Hippocampal formation (tissue), 2 donors: ENCODE measurements at regions not wholly inside any gene's neighbourhood (a gene's known extent, or its start where the extent isn't known, plus 50 kb on each side); places are given as distances from the start of the nearest gene placed in this dataset.
A peak's percentile ranks its signal among the peaks of the same experiment; 100 is the strongest.
"Not testable (repeated sequence)": the region's sequence is repeated elsewhere in the genome, so short reads cannot be mapped to it uniquely, and the experiment has no call there.

ENCODE experiments used
- DNase-seq, 2 donors: peaks; one replicate each; lab custom pipeline; 2025; lab: John Stamatoyannopoulos, UW

- DNase-seq = no peak
These were observed 52.5 kb upstream of the WDFY3 start for GRCh38 chr4:85018983-85019382.

GRCh38 chr4:85019411-85019810 is 52.9 kb upstream of the WDFY3 start:
- DNase-seq = no peak

- DNase-seq = no peak
These were observed 58.2 kb upstream of the WDFY3 start for GRCh38 chr4:85024671-85025070.

GRCh38 chr4:85028910-85029309 is 62.4 kb upstream of the WDFY3 start:
- no peak for DNase-seq

- no peak for DNase-seq
These were observed 63.0 kb upstream of the WDFY3 start for GRCh38 chr4:85029453-85029852.

- no peak for DNase-seq
These were observed 63.7 kb upstream of the WDFY3 start for GRCh38 chr4:85030156-85030555.

GRCh38 chr4:85033838-85034237 is 67.3 kb upstream of the WDFY3 start:
- DNase-seq = not testable (repeated sequence)

GRCh38 chr4:85039526-85039925 is 73.0 kb upstream of the WDFY3 start:
- no peak for DNase-seq

GRCh38 chr4:85043812-85044496 is 77.5 kb upstream of the WDFY3 start:
- not testable (repeated sequence) for DNase-seq

GRCh38 chr4:85050736-85051135 is 84.2 kb upstream of the WDFY3 start:
- no peak for DNase-seq

GRCh38 chr4:85051526-85051925 is 85.0 kb upstream of the WDFY3 start:
- no peak for DNase-seq

- DNase-seq = not testable (repeated sequence)
These were observed 88.4 kb upstream of the WDFY3 start for GRCh38 chr4:85054925-85055324.

GRCh38 chr4:85058551-85058950 is 92.1 kb upstream of the WDFY3 start:
- DNase-seq = no peak

- DNase-seq = no peak
These were observed 95.5 kb upstream of the WDFY3 start for GRCh38 chr4:85061974-85062373.

GRCh38 chr4:85062466-85062865 is 96.0 kb upstream of the WDFY3 start:
- no peak for DNase-seq

- no peak for DNase-seq
These were observed 100.9 kb upstream of the WDFY3 start for GRCh38 chr4:85067342-85067741.

GRCh38 chr4:85078016-85078415 is 111.5 kb upstream of the WDFY3 start:
- no peak for DNase-seq

GRCh38 chr4:85081196-85081595 is 114.7 kb upstream of the WDFY3 start:
- no peak for DNase-seq

- peak in 1 of 2 donors; percentile 68 for DNase-seq
These were observed 118.0 kb upstream of the WDFY3 start for GRCh38 chr4:85084371-85085094.

GRCh38 chr4:85086721-85087120 is 120.2 kb upstream of the WDFY3 start:
- DNase-seq = no peak

GRCh38 chr4:85092536-85092935 is 126.0 kb upstream of the WDFY3 start:
- DNase-seq = no peak

- no peak for DNase-seq
These were observed 126.5 kb upstream of the WDFY3 start for GRCh38 chr4:85092943-85093342.

- no peak for DNase-seq
These were observed 128.2 kb upstream of the WDFY3 start for GRCh38 chr4:85094735-85095134.

GRCh38 chr4:85102606-85103005 is 136.1 kb upstream of the WDFY3 start:
- DNase-seq = no peak
